Endodermal cell (in vitro differentiated cells): ENCODE measurements at regions not wholly inside any gene's neighbourhood (a gene's known extent, or its start where the extent isn't known, plus 50 kb on each side); places are given as distances from the start of the nearest gene placed in this dataset.

ENCODE experiments used
- DNase-seq: peaks from one replicate; pipeline ENCODE4 v3.0.0-alpha.2; 2017
- H3K27ac ChIP-seq: 2 replicates; pipeline ENCODE4 v1.5.1; 2013; ENCODE audit warnings: mild to moderate bottlenecking, low read depth, low read length, moderate library complexity
- H3K27me3 ChIP-seq: 2 replicates; pipeline ENCODE4 v1.6.1; 2013; ENCODE audit warnings: mild to moderate bottlenecking, low read length, moderate library complexity; ENCODE audit not compliant: insufficient read depth, control insufficient read depth, poor library complexity, severe bottlenecking
- H3K36me3 ChIP-seq: 2 replicates; pipeline ENCODE4 v1.7.0; 2013; ENCODE audit warnings: mild to moderate bottlenecking, low read length, moderate library complexity; ENCODE audit not compliant: control insufficient read depth, insufficient read depth
- H3K4me1 ChIP-seq: one replicate; pipeline ENCODE4 v1.7.0; 2013; ENCODE audit warnings: low read length; ENCODE audit not compliant: control insufficient read depth, insufficient read depth
- H3K4me3 ChIP-seq: 2 replicates; pipeline ENCODE4 v1.5.1; 2013; ENCODE audit warnings: mild to moderate bottlenecking, low read length, moderate library complexity
- H3K9ac ChIP-seq: 2 replicates; pipeline ENCODE4 v1.6.1; 2013; ENCODE audit warnings: mild to moderate bottlenecking, low read length, moderate library complexity; ENCODE audit not compliant: poor library complexity, severe bottlenecking; ENCODE audit errors: extremely low read depth
- H3K9me3 ChIP-seq: 2 replicates; pipeline ENCODE4 v1.6.1; 2013; ENCODE audit warnings: mild to moderate bottlenecking, low read length, moderate library complexity; ENCODE audit not compliant: control insufficient read depth
- H3K27ac Mint-ChIP-seq: 2 replicates; pipeline ENCODE4 v1.8.0; 2020; ENCODE audit warnings: mixed read lengths
- H3K27me3 Mint-ChIP-seq: 2 replicates; pipeline ENCODE4 v1.8.0; 2021; ENCODE audit warnings: mild to moderate bottlenecking, mixed read lengths; ENCODE audit not compliant: insufficient read depth
- H3K36me3 Mint-ChIP-seq: 2 replicates; pipeline ENCODE4 v1.8.0; 2020; ENCODE audit warnings: low read depth, mixed read lengths
- H3K4me1 Mint-ChIP-seq: 2 replicates; pipeline ENCODE4 v1.8.0; 2020; ENCODE audit warnings: mixed read lengths
- H3K4me3 Mint-ChIP-seq: 2 replicates; pipeline ENCODE4 v1.8.0; 2020; ENCODE audit warnings: mild to moderate bottlenecking, moderate library complexity, mixed read lengths
- H3K9me3 Mint-ChIP-seq: 2 replicates; pipeline ENCODE4 v1.8.0; 2020; ENCODE audit warnings: mild to moderate bottlenecking, mixed read lengths
- CTCF ChIP-seq: fragments of 200-600 bp; sonication (generic); conservative IDR thresholded peaks from 2 replicates; pipeline ENCODE4 v1.5.0; 2021; ENCODE audit warnings: antibody characterized with exemption, mild to moderate bottlenecking
- WGBS, 2 experiments: methylation state at CpG; one replicate each; pipeline versions ENCODE4 v1.1.5 to v1.1.7; 2013; ENCODE audit warnings: missing lambda C conversion rate in 2 of 2, mixed read lengths in 1 of 2; ENCODE audit not compliant: insufficient coverage in 1 of 2, insufficient read length in 1 of 2; 5-methylcytosine and 5-hydroxymethylcytosine counted together

GRCh38 chr13:64274481-64275217 is 2859.0 kb upstream of the PCDH20 start:
- H3K9me3 Mint-ChIP-seq: peaks cover 6% of the 10 kb centered on the region
- H3K4me3 Mint-ChIP-seq: no peak overlapping the region
- no peak overlapping the region for H3K27ac Mint-ChIP-seq
- no peaks in the 10 kb centered on the region for H3K9me3 ChIP-seq
- 81 to 93% methylated on average over 3 to 5 of the region's 5 CpGs for WGBS, 2 experiments
- no peak overlapping the region for H3K4me3 ChIP-seq
- no peaks in the 10 kb centered on the region for H3K36me3 ChIP-seq
- H3K27ac ChIP-seq: no peak overlapping the region
- TF ChIP-seq CTCF: no peak
- no peak for DNase-seq
- no peaks in the 10 kb centered on the region for H3K27me3 ChIP-seq
- no peaks in the 10 kb centered on the region for H3K4me1 ChIP-seq
- no peaks in the 10 kb centered on the region for H3K36me3 Mint-ChIP-seq
- H3K4me1 Mint-ChIP-seq: no peaks in the 10 kb centered on the region
- no peak overlapping the region for H3K9ac ChIP-seq
- no peaks in the 10 kb centered on the region for H3K27me3 Mint-ChIP-seq

GRCh38 chr13:64273780-64274179 is 2858.1 kb upstream of the PCDH20 start:
- H3K27me3 Mint-ChIP-seq: no peaks in the 10 kb centered on the region
- Histone ChIP-seq H3K4me3 (no peak overlapping the region), H3K4me1 (no peaks in the 10 kb centered on the region), H3K9me3 (no peaks in the 10 kb centered on the region), H3K36me3 (no peaks in the 10 kb centered on the region), H3K27me3 (no peaks in the 10 kb centered on the region), H3K9ac (no peak overlapping the region), H3K27ac (no peak overlapping the region)
- TF ChIP-seq CTCF: no peak
- no peaks in the 10 kb centered on the region for H3K36me3 Mint-ChIP-seq
- WGBS, 2 experiments: 100% methylated on average over 2 of the region's 4 CpGs; no CpG with 5 or more reads in 1 of the 2 experiments
- H3K9me3 Mint-ChIP-seq: peaks cover 6% of the 10 kb centered on the region
- no peak overlapping the region for H3K27ac Mint-ChIP-seq
- no peak overlapping the region for H3K4me3 Mint-ChIP-seq
- H3K4me1 Mint-ChIP-seq: no peaks in the 10 kb centered on the region
- no peak for DNase-seq

GRCh38 chr13:64272681-64273080 is 2857.0 kb upstream of the PCDH20 start:
- no peak for DNase-seq
- Mint-ChIP-seq H3K9me3 (peaks cover 6% of the 10 kb centered on the region), H3K36me3 (no peaks in the 10 kb centered on the region), H3K27ac (no peak overlapping the region), H3K4me1 (no peaks in the 10 kb centered on the region), H3K27me3 (no peaks in the 10 kb centered on the region), H3K4me3 (no peak overlapping the region)
- no peaks in the 10 kb centered on the region for H3K4me1 ChIP-seq
- 87 to 100% methylated on average over 1 of the region's 1 CpG for WGBS, 2 experiments
- no peak for TF ChIP-seq CTCF
- no peaks in the 10 kb centered on the region for H3K9me3 ChIP-seq
- H3K36me3 ChIP-seq: no peaks in the 10 kb centered on the region
- no peaks in the 10 kb centered on the region for H3K27me3 ChIP-seq
- no peak overlapping the region for H3K4me3 ChIP-seq
- H3K9ac ChIP-seq: no peak overlapping the region
- H3K27ac ChIP-seq: no peak overlapping the region
